ENCODE measurements at regions not wholly inside any gene's neighbourhood (a gene's known extent, or its start where the extent isn't known, plus 50 kb on each side); places are given as distances from the start of the nearest gene placed in this dataset.

DNA sequence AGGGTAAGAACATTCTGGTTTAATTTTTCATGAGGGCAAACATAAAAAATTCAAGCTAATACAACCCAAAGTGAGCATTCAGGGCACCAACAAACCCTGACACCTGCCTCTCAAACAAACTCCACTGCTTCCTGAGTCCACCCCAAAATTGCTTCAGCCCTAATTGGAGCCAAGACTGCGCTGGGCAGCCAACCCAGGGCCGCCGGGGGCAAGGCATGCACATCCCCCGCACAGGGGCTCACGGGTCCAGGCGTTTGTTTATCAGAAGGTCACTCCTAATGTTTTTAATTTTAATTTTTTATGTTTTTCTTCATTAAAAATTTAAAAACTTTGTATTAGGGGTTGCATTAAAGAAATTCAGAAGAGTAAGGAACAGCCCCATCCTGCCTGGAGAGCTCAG lies 459.1 kb upstream of the CDH4 start:
- DNase-seq (no peak), ATAC-seq (ENCODE audit: insufficient read depth, low FRiP score) (no peak)
- no peak overlapping the region for H3K9ac ChIP-seq (ENCODE audit: insufficient read depth in 1 of 2, low read length in 2 of 2)
- no peak overlapping the region for H3K4me3 ChIP-seq
- no peaks in the 10 kb centered on the region for H3K27me3 ChIP-seq (ENCODE audit: control insufficient read depth in 3 of 3, insufficient read depth in 3 of 3, low read length in 2 of 3)
- no peaks in the 10 kb centered on the region for H3K36me3 ChIP-seq (ENCODE audit: control insufficient read depth in 4 of 4, insufficient read depth in 4 of 4, low read length in 4 of 4)
- H3K9me3 ChIP-seq (ENCODE audit: control insufficient read depth in 4 of 4, insufficient read depth in 3 of 4, low read length in 3 of 4), result peaks cover 0 to 10% (median 0%) of the 10 kb centered on the region in 4 donors
- TF ChIP-seq, protein P1, sequence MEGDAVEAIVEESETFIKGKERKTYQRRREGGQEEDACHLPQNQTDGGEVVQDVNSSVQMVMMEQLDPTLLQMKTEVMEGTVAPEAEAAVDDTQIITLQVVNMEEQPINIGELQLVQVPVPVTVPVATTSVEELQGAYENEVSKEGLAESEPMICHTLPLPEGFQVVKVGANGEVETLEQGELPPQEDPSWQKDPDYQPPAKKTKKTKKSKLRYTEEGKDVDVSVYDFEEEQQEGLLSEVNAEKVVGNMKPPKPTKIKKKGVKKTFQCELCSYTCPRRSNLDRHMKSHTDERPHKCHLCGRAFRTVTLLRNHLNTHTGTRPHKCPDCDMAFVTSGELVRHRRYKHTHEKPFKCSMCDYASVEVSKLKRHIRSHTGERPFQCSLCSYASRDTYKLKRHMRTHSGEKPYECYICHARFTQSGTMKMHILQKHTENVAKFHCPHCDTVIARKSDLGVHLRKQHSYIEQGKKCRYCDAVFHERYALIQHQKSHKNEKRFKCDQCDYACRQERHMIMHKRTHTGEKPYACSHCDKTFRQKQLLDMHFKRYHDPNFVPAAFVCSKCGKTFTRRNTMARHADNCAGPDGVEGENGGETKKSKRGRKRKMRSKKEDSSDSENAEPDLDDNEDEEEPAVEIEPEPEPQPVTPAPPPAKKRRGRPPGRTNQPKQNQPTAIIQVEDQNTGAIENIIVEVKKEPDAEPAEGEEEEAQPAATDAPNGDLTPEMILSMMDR (IDR thresholded peaks at IDR 0.05; ENCODE audit: control extremely low read depth, extremely low read depth), result no peak
- 89 to 92% methylated on average over 6 of the region's 6 CpGs for WGBS, 2 donors
- H3K27ac ChIP-seq (ENCODE audit: low read depth in 1 of 2, low read length in 1 of 2), result no peak overlapping the region
- H3K4me1 ChIP-seq (ENCODE audit: control insufficient read depth in 5 of 5, insufficient read depth in 5 of 5, low read length in 5 of 5), result no peaks in the 10 kb centered on the region

DNA sequence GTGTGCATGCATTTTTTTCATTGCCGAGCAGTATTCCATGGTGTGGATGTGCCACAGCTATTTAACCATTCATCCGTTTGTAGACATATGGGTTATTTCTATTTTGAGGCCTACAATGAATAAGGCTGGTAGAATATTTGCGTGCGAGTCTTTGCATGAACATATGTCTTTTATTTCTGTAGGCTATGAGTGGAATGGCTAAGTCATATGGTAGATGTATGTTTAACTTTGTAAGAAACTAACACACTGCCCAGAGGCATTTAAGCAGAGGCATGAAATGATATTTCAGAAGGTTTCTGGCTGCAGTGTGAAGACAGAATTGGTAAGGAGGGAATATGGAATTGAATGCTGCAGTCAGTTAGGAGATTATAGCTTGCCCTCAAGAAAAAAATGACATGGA lies 457.4 kb upstream of the CDH4 start:
- Histone ChIP-seq H3K4me1 (ENCODE audit: control insufficient read depth in 5 of 5, insufficient read depth in 5 of 5, low read length in 5 of 5) (no peaks in the 10 kb centered on the region), H3K36me3 (ENCODE audit: control insufficient read depth in 4 of 4, insufficient read depth in 4 of 4, low read length in 4 of 4) (no peaks in the 10 kb centered on the region), H3K27ac (ENCODE audit: low read depth in 1 of 2, low read length in 1 of 2) (no peak overlapping the region), H3K9me3 (ENCODE audit: control insufficient read depth in 4 of 4, insufficient read depth in 3 of 4, low read length in 3 of 4) (peaks cover 0 to 10% (median 0%) of the 10 kb centered on the region in 4 donors), H3K27me3 (ENCODE audit: control insufficient read depth in 3 of 3, insufficient read depth in 3 of 3, low read length in 2 of 3) (no peaks in the 10 kb centered on the region), H3K4me3 (no peak overlapping the region), H3K9ac (ENCODE audit: insufficient read depth in 1 of 2, low read length in 2 of 2) (no peak overlapping the region)
- ATAC-seq (ENCODE audit: insufficient read depth, low FRiP score) (no peak), DNase-seq (no peak)
- 92 to 97% methylated on average over 4 of the region's 4 CpGs for WGBS, 2 donors
- TF ChIP-seq, protein P1 (IDR thresholded peaks at IDR 0.05; ENCODE audit: control extremely low read depth, extremely low read depth), result no peak

DNA sequence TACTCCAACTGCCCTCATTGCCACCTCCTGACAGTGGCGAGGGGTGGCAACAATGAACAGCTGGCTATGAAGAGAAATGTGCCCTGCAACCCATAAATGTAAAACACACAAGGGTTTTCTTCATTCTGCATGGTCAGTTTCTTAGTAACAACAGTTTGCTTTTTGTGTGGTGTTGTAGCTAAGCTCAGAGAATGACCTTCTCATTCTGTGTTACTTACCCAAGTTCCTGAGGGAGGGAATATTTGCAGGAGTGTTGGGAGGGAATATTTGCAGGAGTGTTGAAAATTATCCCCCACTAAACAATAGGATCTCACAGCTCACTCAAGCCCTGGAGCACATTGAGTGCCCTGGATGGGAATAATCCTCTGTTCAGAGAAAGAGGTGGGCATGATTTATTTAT lies 456.4 kb upstream of the CDH4 start:
- H3K9ac ChIP-seq (ENCODE audit: insufficient read depth in 1 of 2, low read length in 2 of 2), result no peak overlapping the region
- H3K4me3 ChIP-seq, result no peak overlapping the region
- H3K36me3 ChIP-seq (ENCODE audit: control insufficient read depth in 4 of 4, insufficient read depth in 4 of 4, low read length in 4 of 4), result no peaks in the 10 kb centered on the region
- no peaks in the 10 kb centered on the region for H3K27me3 ChIP-seq (ENCODE audit: control insufficient read depth in 3 of 3, insufficient read depth in 3 of 3, low read length in 2 of 3)
- ATAC-seq (ENCODE audit: insufficient read depth, low FRiP score) (no peak), DNase-seq (peak in 1 of 3 donors; percentile 16)
- H3K9me3 ChIP-seq (ENCODE audit: control insufficient read depth in 4 of 4, insufficient read depth in 3 of 4, low read length in 3 of 4), result peaks cover 0 to 10% (median 0%) of the 10 kb centered on the region in 4 donors
- no peaks in the 10 kb centered on the region for H3K4me1 ChIP-seq (ENCODE audit: control insufficient read depth in 5 of 5, insufficient read depth in 5 of 5, low read length in 5 of 5)
- TF ChIP-seq, protein P1 (IDR thresholded peaks at IDR 0.05; ENCODE audit: control extremely low read depth, extremely low read depth), result no peak
- WGBS, 2 donors, result 75 to 84% methylated on average over 1 of the region's 1 CpG
- no peak overlapping the region for H3K27ac ChIP-seq (ENCODE audit: low read depth in 1 of 2, low read length in 1 of 2)

DNA sequence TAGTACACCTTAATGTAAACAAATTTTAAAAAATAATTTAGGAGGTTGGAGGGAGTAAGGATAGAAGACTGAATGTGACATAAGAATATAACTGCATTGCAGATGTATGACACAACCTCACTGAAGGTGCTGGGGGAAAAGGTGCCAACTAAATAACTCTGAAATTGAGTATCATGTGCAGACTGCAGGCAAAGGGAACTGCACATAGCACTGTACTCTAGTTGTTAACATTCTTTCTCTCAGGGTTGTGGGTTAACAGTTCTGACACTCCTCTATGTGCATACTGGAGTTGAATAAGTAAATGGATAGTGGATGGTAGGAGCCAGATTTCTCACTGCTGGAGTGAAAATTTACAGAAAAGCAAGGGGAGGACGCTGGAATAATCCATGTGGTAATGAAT lies 451.9 kb upstream of the CDH4 start:
- H3K9me3 ChIP-seq (ENCODE audit: control insufficient read depth in 4 of 4, insufficient read depth in 3 of 4, low read length in 3 of 4), result peaks cover 0 to 11% (median 0%) of the 10 kb centered on the region in 4 donors
- peaks cover 0 to 15% (median 0%) of the 10 kb centered on the region in 5 donors for H3K4me1 ChIP-seq (ENCODE audit: control insufficient read depth in 5 of 5, insufficient read depth in 5 of 5, low read length in 5 of 5)
- TF ChIP-seq, protein P1 (IDR thresholded peaks at IDR 0.05; ENCODE audit: control extremely low read depth, extremely low read depth), result no peak
- no peaks in the 10 kb centered on the region for H3K36me3 ChIP-seq (ENCODE audit: control insufficient read depth in 4 of 4, insufficient read depth in 4 of 4, low read length in 4 of 4)
- 66 to 75% methylated on average over 1 of the region's 1 CpG for WGBS, 2 donors
- no peak overlapping the region for H3K9ac ChIP-seq (ENCODE audit: insufficient read depth in 1 of 2, low read length in 2 of 2)
- H3K4me3 ChIP-seq, result no peak overlapping the region
- no peak overlapping the region for H3K27ac ChIP-seq (ENCODE audit: low read depth in 1 of 2, low read length in 1 of 2)
- no peaks in the 10 kb centered on the region for H3K27me3 ChIP-seq (ENCODE audit: control insufficient read depth in 3 of 3, insufficient read depth in 3 of 3, low read length in 2 of 3)
- no peak for ATAC-seq (ENCODE audit: insufficient read depth, low FRiP score)
- no peak for DNase-seq

All from lung (tissue), 11 donors.